A673 (cell line): ENCODE measurements at regions not wholly inside any gene's neighbourhood (a gene's known extent, or its start where the extent isn't known, plus 50 kb on each side); places are given as distances from the start of the nearest gene placed in this dataset.

Experiments used
- CTCF ChIP-seq: fragments of 300-800, 200-600 bp; sonication (generic); conservative IDR thresholded peaks from 2 replicates; pipeline ENCODE4 v1.5.1; 2017; ENCODE audit warnings: low read depth, mild to moderate bottlenecking, antibody characterized with exemption, low read length, moderate library complexity, mixed read lengths
- EZH2 ChIP-seq: fragments of 200-600 bp; sonication (generic); IDR thresholded peaks from 2 replicates; pipeline ENCODE4 v1.6.1; 2017; ENCODE audit warnings: borderline replicate concordance, low read depth, mild to moderate bottlenecking, mixed read lengths, antibody characterized with exemption, low read length; ENCODE audit not compliant: poor library complexity, severe bottlenecking

DNA sequence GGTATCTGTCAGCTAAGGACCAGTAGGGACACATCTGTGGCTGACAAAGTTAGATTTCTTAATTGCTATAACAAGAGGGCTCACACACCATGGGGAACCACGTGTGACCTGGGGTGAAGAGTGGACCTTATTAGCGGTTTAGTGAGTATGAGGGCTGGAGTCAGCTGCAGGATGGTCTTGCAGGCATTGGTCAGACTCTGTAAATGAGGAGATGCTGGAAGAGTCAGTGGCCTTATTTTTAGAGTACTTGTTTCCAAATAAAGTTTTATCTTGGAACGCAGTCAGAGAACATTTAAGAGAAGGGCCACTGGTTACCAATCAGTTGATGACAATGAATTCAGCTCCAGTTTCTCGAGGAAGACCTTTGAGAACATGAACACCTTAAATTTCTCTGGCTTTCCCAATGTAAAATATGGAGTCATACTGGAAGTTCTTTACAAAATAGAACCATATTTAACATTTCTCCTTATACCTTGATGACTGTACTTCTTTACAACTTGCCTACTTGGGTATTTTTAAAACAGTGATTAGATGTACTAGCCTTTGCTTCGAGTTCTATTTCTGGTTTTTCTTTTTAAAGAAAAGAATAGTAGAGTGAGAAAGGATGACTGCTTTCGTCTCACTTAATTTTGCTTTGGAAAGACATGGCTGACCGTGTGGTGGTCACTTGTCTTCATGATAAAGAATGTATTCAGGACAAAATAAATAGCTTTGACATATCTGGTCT is 185.9 kb upstream of the S1PR3 start:
- TF ChIP-seq CTCF (no peak), EZH2 (no peak)
